ENCODE measurements at regions not wholly inside any gene's neighbourhood (a gene's known extent, or its start where the extent isn't known, plus 50 kb on each side); places are given as distances from the start of the nearest gene placed in this dataset.

DNA sequence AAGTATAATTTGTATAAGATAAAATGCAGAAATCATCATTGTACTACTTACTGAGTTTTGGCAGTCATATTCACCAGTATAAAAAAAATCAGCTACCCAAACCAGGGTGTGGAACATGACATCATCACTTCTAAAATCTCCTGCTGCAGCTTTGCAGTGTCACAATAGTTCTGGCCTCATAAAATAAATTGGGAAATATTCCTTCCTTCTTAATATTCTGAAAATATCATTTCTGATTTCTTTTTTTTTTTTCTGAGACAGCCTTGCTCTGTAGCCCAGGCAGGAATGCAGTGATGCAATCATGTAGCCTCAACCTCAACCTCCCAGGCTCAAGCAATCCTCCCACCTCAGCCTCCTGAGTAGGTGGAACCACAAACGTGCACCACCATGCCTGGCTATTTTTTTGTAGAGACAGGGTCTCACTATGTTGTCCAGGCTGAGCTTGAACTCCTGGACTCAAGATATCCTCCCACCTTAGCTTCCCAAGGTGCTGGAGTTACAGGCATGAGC lies 101.4 kb downstream of the TMEM18 start:
- TF ChIP-seq TAF1 (IDR thresholded peaks at IDR 0.05; ENCODE audit: borderline replicate concordance, insufficient read depth, low read length) = no peak
- TF ChIP-seq, protein P1, sequence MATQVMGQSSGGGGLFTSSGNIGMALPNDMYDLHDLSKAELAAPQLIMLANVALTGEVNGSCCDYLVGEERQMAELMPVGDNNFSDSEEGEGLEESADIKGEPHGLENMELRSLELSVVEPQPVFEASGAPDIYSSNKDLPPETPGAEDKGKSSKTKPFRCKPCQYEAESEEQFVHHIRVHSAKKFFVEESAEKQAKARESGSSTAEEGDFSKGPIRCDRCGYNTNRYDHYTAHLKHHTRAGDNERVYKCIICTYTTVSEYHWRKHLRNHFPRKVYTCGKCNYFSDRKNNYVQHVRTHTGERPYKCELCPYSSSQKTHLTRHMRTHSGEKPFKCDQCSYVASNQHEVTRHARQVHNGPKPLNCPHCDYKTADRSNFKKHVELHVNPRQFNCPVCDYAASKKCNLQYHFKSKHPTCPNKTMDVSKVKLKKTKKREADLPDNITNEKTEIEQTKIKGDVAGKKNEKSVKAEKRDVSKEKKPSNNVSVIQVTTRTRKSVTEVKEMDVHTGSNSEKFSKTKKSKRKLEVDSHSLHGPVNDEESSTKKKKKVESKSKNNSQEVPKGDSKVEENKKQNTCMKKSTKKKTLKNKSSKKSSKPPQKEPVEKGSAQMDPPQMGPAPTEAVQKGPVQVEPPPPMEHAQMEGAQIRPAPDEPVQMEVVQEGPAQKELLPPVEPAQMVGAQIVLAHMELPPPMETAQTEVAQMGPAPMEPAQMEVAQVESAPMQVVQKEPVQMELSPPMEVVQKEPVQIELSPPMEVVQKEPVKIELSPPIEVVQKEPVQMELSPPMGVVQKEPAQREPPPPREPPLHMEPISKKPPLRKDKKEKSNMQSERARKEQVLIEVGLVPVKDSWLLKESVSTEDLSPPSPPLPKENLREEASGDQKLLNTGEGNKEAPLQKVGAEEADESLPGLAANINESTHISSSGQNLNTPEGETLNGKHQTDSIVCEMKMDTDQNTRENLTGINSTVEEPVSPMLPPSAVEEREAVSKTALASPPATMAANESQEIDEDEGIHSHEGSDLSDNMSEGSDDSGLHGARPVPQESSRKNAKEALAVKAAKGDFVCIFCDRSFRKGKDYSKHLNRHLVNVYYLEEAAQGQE (IDR thresholded peaks at IDR 0.05; ENCODE audit: insufficient read depth in 1 of 2, low read depth in 2 of 2, low read length in 2 of 2) = no peak
- TF ChIP-seq POLR2AphosphoS5 (IDR thresholded peaks at IDR 0.05; ENCODE audit: low read depth, low read length) = no peak

Data from PFSK-1 (cell line).